ENCODE measurements at regions not wholly inside any gene's neighbourhood (a gene's known extent, or its start where the extent isn't known, plus 50 kb on each side); places are given as distances from the start of the nearest gene placed in this dataset.
"Not testable (repeated sequence)": the region's sequence is repeated elsewhere in the genome, so short reads cannot be mapped to it uniquely, and the experiment has no call there.

GRCh38 chr16:21516705-21517040 lies 82.7 kb upstream of the METTL9 start:
- DNase-seq (ENCODE audit: low spot score) = not testable (repeated sequence)

- DNase-seq (ENCODE audit: low spot score) = not testable (repeated sequence)
Observed at GRCh38 chr16:21517263-21517662, 82.1 kb upstream of the METTL9 start.

GRCh38 chr16:21519361-21520133 lies 79.8 kb upstream of the METTL9 start:
- DNase-seq (ENCODE audit: low spot score) = not testable (repeated sequence)

GRCh38 chr16:21520134-21521047 lies 79.0 kb upstream of the METTL9 start:
- peak; percentile 94 for DNase-seq (ENCODE audit: low spot score)

- not testable (repeated sequence) for DNase-seq (ENCODE audit: low spot score)
Observed at GRCh38 chr16:21521048-21521389, 78.4 kb upstream of the METTL9 start.

GRCh38 chr16:21521390-21522143 lies 77.8 kb upstream of the METTL9 start:
- peak; percentile 71 for DNase-seq (ENCODE audit: low spot score)

- not testable (repeated sequence) for DNase-seq (ENCODE audit: low spot score)
Observed at GRCh38 chr16:21522846-21523245, 76.5 kb upstream of the METTL9 start.

- DNase-seq (ENCODE audit: low spot score) = no peak
Observed at GRCh38 chr16:21523411-21524067, 75.8 kb upstream of the METTL9 start.

GRCh38 chr16:21524068-21524751 lies 75.2 kb upstream of the METTL9 start:
- no peak for DNase-seq (ENCODE audit: low spot score)

GRCh38 chr16:21524752-21525028 lies 74.7 kb upstream of the METTL9 start:
- DNase-seq (ENCODE audit: low spot score) = not testable (repeated sequence)

- not testable (repeated sequence) for DNase-seq (ENCODE audit: low spot score)
Observed at GRCh38 chr16:21525029-21525895, 74.1 kb upstream of the METTL9 start.

GRCh38 chr16:21525956-21526922 lies 73.1 kb upstream of the METTL9 start:
- DNase-seq (ENCODE audit: low spot score) = not testable (repeated sequence)

- DNase-seq (ENCODE audit: low spot score) = no peak
Observed at GRCh38 chr16:21526923-21527807, 72.2 kb upstream of the METTL9 start.

GRCh38 chr16:21529060-21529658 lies 70.2 kb upstream of the METTL9 start:
- not testable (repeated sequence) for DNase-seq (ENCODE audit: low spot score)

GRCh38 chr16:21530729-21531383 lies 68.5 kb upstream of the METTL9 start:
- DNase-seq (ENCODE audit: low spot score) = not testable (repeated sequence)

- not testable (repeated sequence) for DNase-seq (ENCODE audit: low spot score)
Observed at GRCh38 chr16:21532996-21533395, 66.4 kb upstream of the METTL9 start.

GRCh38 chr16:21533474-21533873 lies 65.9 kb upstream of the METTL9 start:
- DNase-seq (ENCODE audit: low spot score) = not testable (repeated sequence)
